ENCODE measurements at regions not wholly inside any gene's neighbourhood (a gene's known extent, or its start where the extent isn't known, plus 50 kb on each side); places are given as distances from the start of the nearest gene placed in this dataset.

DNA sequence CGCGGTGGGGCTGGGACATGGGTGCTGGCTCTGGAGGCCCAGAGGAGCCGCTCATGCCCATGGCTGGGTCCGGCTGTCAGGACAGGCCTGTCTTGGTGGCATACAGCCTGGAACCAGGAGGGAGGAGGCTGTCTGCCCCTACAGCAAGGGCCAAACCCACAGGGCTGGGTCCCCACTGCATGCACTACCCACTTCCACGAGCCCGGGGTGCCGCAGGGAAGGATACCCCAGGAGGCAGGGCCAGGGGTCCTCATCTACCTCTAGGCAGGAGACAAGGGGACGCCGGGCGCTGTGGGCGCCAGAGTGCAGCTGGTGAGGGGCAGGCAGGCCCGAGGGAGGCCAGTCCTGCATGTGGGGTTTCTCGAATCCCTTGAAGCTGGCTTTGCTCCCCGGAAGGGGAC is 95.1 kb upstream of the GPC1 start:
- TF ChIP-seq, protein P1, sequence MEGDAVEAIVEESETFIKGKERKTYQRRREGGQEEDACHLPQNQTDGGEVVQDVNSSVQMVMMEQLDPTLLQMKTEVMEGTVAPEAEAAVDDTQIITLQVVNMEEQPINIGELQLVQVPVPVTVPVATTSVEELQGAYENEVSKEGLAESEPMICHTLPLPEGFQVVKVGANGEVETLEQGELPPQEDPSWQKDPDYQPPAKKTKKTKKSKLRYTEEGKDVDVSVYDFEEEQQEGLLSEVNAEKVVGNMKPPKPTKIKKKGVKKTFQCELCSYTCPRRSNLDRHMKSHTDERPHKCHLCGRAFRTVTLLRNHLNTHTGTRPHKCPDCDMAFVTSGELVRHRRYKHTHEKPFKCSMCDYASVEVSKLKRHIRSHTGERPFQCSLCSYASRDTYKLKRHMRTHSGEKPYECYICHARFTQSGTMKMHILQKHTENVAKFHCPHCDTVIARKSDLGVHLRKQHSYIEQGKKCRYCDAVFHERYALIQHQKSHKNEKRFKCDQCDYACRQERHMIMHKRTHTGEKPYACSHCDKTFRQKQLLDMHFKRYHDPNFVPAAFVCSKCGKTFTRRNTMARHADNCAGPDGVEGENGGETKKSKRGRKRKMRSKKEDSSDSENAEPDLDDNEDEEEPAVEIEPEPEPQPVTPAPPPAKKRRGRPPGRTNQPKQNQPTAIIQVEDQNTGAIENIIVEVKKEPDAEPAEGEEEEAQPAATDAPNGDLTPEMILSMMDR (conservative IDR thresholded peaks at IDR 0.05; ENCODE audit: low read depth, low read length), result no peak
- TF ChIP-seq CEBPB (IDR thresholded peaks at IDR 0.05; ENCODE audit: low read depth, low read length) (no peak), RCOR1 (IDR thresholded peaks at IDR 0.05; ENCODE audit: insufficient replicate concordance, low read length) (no peak), MAFK (IDR thresholded peaks at IDR 0.05; ENCODE audit: low read depth, low read length) (no peak), CHD1 (IDR thresholded peaks at IDR 0.05; ENCODE audit: low read depth, low read length) (no peak), POLR2A (IDR thresholded peaks at IDR 0.05; ENCODE audit: low read depth, low read length) (no peak), RFX5 (IDR thresholded peaks at IDR 0.05; ENCODE audit: low read depth, low read length) (no peak), MXI1 (IDR thresholded peaks at IDR 0.05; ENCODE audit: borderline replicate concordance, low read depth, low read length) (no peak), USF2 (IDR thresholded peaks at IDR 0.05; ENCODE audit: low read depth, low read length) (no peak)

Data from IMR-90 (cell line).